Uterus (tissue), 2 donors: ENCODE measurements at regions not wholly inside any gene's neighbourhood (a gene's known extent, or its start where the extent isn't known, plus 50 kb on each side); places are given as distances from the start of the nearest gene placed in this dataset.

Source experiments
- CTCF ChIP-seq, 4 experiments: fragments of 200-600 bp in 2 of 4; fragments of 450-650 bp in 2 of 4; sonication (generic) in 2 of 4; IDR thresholded peaks; one replicate each; pipeline ENCODE4 v1.5.1; 2016 to 2019; ENCODE audit warnings: antibody characterized with exemption in 4 of 4, mild to moderate bottlenecking in 2 of 4, moderate library complexity in 1 of 4
- POLR2A ChIP-seq, 2 donors: fragments of 450-650 bp; IDR thresholded peaks; one replicate each; pipeline ENCODE4 v1.6.1; 2016; ENCODE audit warnings: antibody characterized with exemption in 2 of 2, mild to moderate bottlenecking in 1 of 2, moderate library complexity in 1 of 2

GRCh38 chr1:58032611-58033073 lies 513.9 kb downstream of the OMA1 start:
- TF ChIP-seq CTCF (IDR thresholded peaks at IDR 0.05) (no peak), POLR2A (IDR thresholded peaks at IDR 0.05) (no peak)
